ES-I3 (cell line): ENCODE measurements at regions not wholly inside any gene's neighbourhood (a gene's known extent, or its start where the extent isn't known, plus 50 kb on each side); places are given as distances from the start of the nearest gene placed in this dataset.
"Not testable (repeated sequence)": the region's sequence is repeated elsewhere in the genome, so short reads cannot be mapped to it uniquely, and the experiment has no call there.

Source experiments
- H3K36me3 ChIP-seq: 2 replicates; pipeline ENCODE4 v1.6.1; 2013; ENCODE audit warnings: mild to moderate bottlenecking, low read length, control low read depth, moderate library complexity; ENCODE audit not compliant: insufficient read depth
- H3K4me1 ChIP-seq: 2 replicates; pipeline ENCODE4 v1.6.1; 2013; ENCODE audit warnings: mild to moderate bottlenecking, control low read depth, low read length; ENCODE audit not compliant: insufficient read depth
- H3K9ac ChIP-seq: 2 replicates; pipeline ENCODE4 v1.6.1; 2013; ENCODE audit warnings: low read depth, mild to moderate bottlenecking, low read length, moderate library complexity
- H3K9me3 ChIP-seq: 2 replicates; pipeline ENCODE4 v1.6.1; 2013; ENCODE audit warnings: mild to moderate bottlenecking, low read length, moderate library complexity; ENCODE audit not compliant: control insufficient read depth, insufficient read depth

DNA sequence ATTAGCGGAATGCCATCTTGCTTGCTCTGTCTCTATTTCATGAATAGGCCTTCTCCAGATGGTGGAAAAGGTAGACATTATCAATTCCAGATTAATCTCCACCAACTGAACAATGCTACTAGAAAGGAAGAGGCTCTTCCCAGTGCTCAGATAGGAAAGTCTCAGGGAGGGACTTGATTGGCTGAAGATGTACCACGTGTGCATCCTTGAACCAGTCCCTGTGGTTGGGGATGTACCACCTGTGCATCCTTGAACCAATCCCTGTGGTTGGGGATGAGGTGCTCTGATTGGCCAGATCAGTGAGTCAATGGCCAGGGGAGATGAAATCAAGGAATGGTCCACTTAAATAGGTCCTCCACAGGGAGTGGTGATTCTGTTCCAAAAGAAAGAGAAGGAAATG is 246.2 kb downstream of the NPIPA7 start:
- H3K36me3 ChIP-seq, H3K9me3 ChIP-seq, H3K9ac ChIP-seq, H3K4me1 ChIP-seq: not testable (repeated sequence)

DNA sequence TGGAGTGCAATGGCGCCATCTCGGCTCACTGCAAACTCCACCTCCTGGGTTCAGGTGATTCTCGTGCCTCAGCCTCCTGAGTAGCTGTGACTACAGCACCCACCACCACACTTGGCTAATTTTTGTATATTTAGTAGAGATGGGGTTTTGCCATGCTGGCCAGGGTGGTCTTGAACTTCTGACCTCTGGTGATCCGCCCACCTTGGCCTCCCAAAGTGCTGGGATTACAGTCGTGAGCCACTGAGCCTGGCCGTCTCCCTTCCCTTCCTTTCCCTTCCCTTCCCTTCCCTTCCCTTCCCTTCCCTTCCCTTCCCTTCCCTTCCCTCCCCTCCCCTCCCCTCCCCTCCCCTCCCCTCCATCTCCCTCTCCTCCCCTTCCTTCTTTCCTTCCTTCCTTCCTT is 248.9 kb downstream of the NPIPA7 start:
- not testable (repeated sequence) for H3K9me3 ChIP-seq, H3K9ac ChIP-seq, H3K36me3 ChIP-seq, H3K4me1 ChIP-seq

DNA sequence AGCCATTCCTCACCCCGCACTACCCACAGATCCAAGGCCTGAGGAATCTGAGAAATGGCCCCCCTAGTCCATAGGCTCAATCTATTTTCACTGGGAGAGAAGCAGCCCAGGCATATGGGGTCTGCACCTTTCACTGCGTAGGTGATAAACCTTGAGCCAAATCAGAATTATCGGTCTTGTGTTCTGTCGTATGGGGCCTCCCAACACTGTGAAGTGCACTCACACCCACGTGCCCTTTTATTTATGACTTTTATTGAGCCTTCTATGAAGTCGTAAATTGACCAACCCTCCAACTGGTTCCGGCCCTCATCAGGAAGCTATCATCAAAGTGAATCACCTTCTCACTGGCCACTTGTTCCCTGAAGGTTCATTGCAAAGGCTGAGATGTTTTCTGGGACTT is 259.3 kb downstream of the NPIPA7 start:
- H3K9me3 ChIP-seq, H3K9ac ChIP-seq, H3K36me3 ChIP-seq, H3K4me1 ChIP-seq: not testable (repeated sequence)

DNA sequence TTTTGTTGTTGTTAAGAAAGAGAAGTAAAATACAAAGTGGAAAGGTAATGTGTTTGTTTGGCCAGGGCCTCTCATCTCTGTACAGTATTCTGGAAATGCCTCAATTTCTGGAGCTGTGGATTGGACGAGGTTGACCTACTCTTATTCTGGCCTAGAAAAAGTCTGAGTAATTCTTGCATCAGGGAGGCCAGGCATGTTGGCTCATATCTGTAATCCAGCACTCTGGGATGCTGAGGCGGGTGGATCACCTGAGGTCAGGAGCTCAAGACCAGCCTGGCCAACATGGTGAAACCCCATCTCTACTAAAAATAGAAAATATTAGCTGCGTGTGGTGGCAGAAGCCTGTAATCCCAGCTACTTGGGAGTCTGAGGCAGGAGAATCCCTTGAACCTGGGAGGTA is 259.8 kb downstream of the NPIPA7 start:
- not testable (repeated sequence) for H3K9me3 ChIP-seq, H3K4me1 ChIP-seq, H3K36me3 ChIP-seq, H3K9ac ChIP-seq

DNA sequence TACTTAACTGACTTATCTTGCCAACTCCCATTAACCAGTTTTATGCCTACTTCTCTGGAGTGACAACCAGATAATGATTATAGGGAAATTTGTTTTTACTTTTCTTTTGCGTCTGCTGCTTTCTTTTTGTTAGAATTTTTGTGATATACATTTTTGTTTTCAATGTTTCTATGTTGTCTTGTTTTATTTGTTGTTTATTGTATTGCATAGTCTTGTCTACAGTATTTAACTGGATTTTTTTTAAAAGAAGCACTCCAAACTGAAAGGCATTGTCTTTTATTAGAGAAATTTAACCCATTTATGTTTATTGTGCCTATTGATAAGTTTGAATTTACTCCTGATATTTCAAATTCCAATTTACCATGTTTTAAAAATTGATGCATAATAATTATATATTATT is 264.9 kb downstream of the NPIPA7 start:
- not testable (repeated sequence) for H3K9me3 ChIP-seq, H3K36me3 ChIP-seq, H3K9ac ChIP-seq, H3K4me1 ChIP-seq

DNA sequence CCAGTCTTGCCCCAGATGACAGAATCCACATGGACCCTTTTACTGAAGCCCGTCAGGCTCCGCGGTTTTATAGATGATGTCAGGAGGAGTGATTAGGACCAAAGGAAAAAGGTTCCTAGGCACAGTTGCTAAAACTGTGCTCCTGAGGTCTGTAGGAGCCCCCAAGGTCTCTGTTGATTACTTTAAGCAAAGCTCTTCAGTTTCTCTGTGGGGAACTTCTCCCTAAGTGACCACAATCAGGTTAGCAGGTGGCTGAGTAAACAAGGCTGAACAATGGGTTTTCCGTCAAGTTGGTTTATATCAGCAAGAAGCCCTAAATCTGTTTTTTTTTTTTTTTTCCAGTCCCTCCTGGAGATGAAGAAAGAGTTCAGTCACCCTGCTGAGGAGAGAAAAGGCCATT is 269.1 kb downstream of the NPIPA7 start:
- not testable (repeated sequence) for H3K4me1 ChIP-seq, H3K9me3 ChIP-seq, H3K9ac ChIP-seq, H3K36me3 ChIP-seq

DNA sequence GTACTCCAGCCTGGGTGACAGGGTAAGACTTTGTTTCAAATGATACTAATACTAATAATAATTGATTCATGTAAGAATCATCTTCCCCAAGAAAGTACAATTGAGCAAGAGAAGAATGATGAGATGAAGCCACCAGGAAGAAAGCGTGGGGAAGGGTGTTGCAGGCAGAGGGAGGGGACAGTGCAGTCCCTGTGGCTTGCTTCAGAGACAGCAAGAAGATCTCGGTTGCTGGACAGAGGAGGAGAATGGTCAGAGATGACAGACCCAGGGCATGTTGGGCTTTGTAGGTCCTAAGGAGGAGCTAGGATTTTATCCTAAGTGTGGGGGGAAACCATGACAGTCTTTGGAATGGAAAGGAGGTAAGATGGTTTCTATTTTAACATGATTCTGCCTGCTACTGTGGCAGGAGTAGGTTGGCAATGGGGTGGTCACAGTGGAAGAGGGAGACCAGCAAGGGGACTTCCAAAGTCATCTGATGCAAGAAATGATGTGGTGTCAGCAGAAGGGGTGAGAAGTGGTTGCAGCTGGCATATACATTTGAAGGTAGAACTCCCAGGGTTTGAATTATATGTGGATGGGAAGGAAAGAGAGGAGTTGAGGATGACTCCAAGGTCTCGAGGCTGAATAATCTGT is 293.4 kb downstream of the NPIPA7 start:
- H3K9ac ChIP-seq, H3K36me3 ChIP-seq, H3K9me3 ChIP-seq, H3K4me1 ChIP-seq: not testable (repeated sequence)

DNA sequence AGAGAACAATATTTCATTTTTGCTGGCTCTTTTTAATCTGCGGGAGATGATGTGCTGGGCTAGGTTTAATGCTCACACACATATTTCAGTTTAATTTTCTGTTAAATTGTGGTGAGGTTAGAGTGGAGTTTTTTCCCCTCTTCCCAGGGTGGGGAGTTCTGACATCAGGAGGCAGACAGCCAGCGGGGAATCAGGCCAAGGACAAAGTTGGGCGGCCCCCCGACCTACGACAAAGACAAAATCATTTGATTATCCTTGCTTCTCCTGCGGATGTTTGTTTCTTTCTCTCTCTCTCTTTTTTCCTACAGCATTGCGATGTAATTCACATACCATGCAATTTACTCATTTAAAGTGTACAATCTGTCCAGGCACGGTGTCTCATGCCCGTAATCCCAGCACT is 295.9 kb downstream of the NPIPA7 start:
- H3K9ac ChIP-seq, H3K36me3 ChIP-seq, H3K4me1 ChIP-seq, H3K9me3 ChIP-seq: not testable (repeated sequence)

DNA sequence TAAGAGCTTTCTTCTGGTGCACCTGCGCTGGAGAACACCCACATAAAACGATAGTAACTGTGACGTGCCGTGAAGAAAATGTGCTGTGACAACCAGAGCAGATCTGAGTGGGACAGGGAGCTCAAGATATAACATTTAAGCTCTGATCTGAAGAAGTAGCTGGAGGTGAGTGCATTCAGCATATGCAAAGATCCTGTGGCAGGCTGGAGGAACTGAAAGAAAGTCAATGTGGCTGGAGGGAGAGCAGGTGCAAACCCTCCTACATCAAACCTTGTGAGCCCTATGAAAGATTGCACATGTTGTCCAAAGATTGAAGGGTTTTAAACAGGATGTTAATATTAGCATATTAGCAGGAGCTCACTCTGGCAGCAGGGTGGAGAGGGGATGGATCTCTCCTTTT is 342.9 kb downstream of the NPIPA7 start:
- not testable (repeated sequence) for H3K9ac ChIP-seq, H3K9me3 ChIP-seq, H3K4me1 ChIP-seq, H3K36me3 ChIP-seq

DNA sequence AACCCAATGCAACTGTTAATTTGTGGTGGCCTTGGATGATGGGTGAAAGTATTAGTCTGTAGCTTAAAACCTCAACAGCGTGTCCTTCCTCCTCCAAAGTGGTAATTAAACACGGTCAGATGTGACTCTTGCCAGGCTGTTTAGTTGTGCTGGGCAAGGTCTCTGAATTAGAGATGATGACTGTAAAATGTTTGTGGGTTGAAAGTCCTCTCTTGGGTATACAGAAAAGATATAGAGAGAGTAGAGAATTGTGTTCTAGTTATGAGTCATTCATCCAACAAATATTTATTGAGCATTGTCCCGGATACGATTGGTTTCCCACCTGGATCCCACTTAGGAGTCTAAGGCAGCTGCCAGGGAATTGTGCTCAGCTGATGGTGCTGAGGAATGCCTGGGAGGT is 343.7 kb downstream of the NPIPA7 start:
- H3K36me3 ChIP-seq, H3K9me3 ChIP-seq, H3K4me1 ChIP-seq, H3K9ac ChIP-seq: not testable (repeated sequence)

DNA sequence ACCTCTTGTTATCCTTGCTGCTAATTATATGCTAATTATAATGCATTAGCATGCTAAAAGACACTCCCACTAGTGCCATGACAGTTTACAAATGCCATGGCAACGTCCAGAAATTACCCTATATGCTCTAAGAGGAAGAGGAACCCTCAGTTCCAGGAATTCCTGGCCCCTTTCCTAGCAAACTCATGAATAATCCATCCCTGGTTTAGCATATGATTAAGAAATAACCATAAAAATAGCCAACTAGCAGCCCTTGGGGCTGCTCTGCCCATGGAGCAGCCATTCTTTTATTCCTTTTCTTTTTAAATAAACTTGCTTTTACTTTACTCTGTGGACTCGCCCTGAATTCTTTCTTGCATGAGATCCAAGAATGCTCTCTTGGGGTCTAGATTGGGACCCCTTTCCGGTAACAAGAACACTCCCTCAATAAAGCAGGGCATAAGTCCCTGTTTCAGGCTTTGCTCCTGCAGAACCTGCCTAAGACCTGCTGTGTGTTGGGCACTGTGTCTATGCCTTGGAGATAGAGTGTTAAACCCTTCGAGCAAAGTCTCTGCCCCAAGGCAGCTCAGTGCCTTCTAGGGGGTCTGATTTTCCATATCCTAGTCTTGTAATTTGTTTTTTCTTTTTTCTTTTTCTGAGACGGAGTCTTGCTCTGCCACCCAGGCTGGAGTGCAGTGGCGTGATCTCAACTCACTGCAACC is 345.0 kb downstream of the NPIPA7 start:
- H3K9ac ChIP-seq, H3K4me1 ChIP-seq: not testable (repeated sequence)

DNA sequence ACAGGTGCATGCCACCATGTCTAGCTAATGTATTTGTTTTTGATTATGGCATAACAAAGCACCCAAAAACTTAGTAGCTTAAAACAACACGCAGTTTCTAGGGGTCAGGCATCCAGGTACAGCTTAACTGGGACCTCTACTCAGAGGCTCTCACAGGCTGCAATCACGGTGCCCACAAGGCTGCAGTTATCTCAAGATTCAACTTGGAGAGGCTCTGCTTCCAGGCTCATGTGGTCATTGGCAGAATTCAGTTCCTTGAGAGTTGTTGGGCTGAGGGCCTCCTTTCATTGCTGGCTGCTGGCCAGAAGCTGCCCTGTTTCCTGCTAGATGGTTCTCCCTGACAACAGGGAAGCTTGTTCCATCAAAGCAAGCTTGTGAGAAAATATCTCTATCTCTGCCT is 348.1 kb downstream of the NPIPA7 start:
- not testable (repeated sequence) for H3K36me3 ChIP-seq, H3K4me1 ChIP-seq, H3K9ac ChIP-seq, H3K9me3 ChIP-seq

More for the DNA sequence above, 345.0 kb downstream of the NPIPA7 start:
- not testable (repeated sequence) for H3K36me3 ChIP-seq, H3K9me3 ChIP-seq

DNA sequence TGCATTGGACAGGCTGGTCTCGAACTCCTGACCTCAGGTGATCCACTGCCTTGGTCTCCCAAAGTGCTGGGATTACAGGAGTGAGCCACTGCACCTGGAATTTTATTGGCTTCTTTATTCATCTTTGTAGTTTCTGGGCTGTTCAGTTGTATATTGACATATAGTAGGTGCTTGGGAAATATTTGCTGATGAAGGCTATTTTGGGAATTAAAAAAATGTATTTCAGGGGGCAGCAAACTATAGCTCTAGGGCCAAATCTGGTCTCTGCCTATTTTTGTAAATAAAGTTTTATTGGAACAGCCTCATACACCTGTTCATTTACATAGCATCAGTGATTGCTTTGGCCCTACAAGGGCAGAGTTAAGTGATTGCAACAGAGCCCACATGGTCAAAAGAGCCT is 363.6 kb downstream of the NPIPA7 start:
- H3K4me1 ChIP-seq, H3K9me3 ChIP-seq, H3K36me3 ChIP-seq: not testable (repeated sequence)

DNA sequence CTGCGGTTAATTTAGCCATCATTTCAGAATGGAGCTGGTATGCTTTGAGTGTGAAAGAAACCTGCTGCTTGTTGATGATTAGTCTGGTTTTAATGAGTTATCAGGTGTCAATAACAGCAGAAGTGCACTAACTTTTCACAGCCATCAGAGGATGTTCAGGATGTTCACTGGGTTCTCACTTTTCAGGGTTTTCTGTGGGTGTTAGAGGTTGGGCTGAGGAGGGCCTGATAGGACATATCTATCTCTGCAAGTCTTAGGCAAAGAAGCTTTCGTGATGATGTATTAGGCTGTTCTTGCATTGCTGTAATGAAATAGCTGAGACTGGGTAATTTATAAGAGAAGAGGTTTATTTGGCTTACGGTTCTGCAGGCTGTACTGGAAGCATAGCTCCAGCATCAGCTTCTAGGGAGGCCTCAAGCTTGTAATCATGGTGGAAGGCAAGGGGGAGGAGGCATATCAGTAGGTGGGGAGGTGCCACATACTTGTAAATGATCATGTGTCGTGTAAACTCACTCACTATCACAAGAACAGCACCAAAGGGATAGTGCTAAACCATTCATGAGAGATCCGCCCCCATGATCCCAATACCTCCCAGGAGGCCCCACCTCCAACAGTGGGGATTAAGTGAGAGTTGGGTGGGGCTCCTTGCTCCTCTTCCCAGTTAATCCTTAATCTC is 376.2 kb downstream of the NPIPA7 start:
- not testable (repeated sequence) for H3K36me3 ChIP-seq, H3K9ac ChIP-seq, H3K4me1 ChIP-seq, H3K9me3 ChIP-seq

More for the DNA sequence above, 363.6 kb downstream of the NPIPA7 start:
- H3K9ac ChIP-seq: not testable (repeated sequence)

DNA sequence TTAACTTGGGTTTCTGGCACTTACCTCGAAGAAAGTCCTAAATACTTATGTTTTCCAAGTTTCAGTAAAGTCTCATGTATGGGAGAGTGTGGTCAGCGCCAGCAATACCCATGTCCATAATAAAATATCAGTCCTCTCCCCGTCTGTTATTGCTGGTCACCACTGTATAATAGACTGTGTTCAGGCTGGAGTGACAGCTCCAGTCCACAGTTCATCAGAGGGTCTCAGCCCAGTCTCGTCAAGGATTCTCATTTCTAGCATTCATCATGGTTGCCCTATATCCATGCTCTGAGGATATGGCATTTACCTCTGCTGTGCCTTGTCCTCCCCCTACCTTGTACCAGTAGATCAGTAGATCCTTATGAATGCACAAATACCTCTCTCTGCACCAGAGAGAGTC is 384.5 kb downstream of the NPIPA7 start:
- H3K36me3 ChIP-seq: no peaks in the 10 kb centered on the region
- H3K9me3 ChIP-seq: no peaks in the 10 kb centered on the region
- H3K4me1 ChIP-seq: no peaks in the 10 kb centered on the region

More for the DNA sequence above, 384.5 kb downstream of the NPIPA7 start:
- no peak overlapping the region for H3K9ac ChIP-seq
